GM12875 (cell line): ENCODE measurements at regions not wholly inside any gene's neighbourhood (a gene's known extent, or its start where the extent isn't known, plus 50 kb on each side); places are given as distances from the start of the nearest gene placed in this dataset.

Experiments
- H3K4me3 ChIP-seq: one replicate; pipeline ENCODE4 v1.5.1; 2011; ENCODE audit warnings: low read depth, low read length, control low read depth
- CTCF ChIP-seq: IDR thresholded peaks from 2 replicates; pipeline ENCODE4 v1.5.1; 2011; ENCODE audit warnings: low read depth, mild to moderate bottlenecking, control low read depth, inconsistent platforms, low read length, moderate library complexity, borderline replicate concordance; ENCODE audit not compliant: insufficient read depth

GRCh38 chr11:45384016-45384415 is 97.9 kb upstream of the SYT13 start:
- H3K4me3 ChIP-seq: no peak overlapping the region
- no peak for TF ChIP-seq CTCF

- no peak for TF ChIP-seq CTCF
- H3K4me3 ChIP-seq: no peak overlapping the region
Observed at GRCh38 chr11:45383224-45383623, 97.1 kb upstream of the SYT13 start.

- H3K4me3 ChIP-seq: no peak overlapping the region
- TF ChIP-seq CTCF: no peak
Observed at GRCh38 chr11:45382133-45382878, 96.2 kb upstream of the SYT13 start.

GRCh38 chr11:45379162-45379863 is 93.2 kb upstream of the SYT13 start:
- TF ChIP-seq CTCF: no peak
- H3K4me3 ChIP-seq: no peak overlapping the region

- H3K4me3 ChIP-seq: no peak overlapping the region
- no peak for TF ChIP-seq CTCF
Observed at GRCh38 chr11:45378516-45378915, 92.4 kb upstream of the SYT13 start.

- H3K4me3 ChIP-seq: no peak overlapping the region
- no peak for TF ChIP-seq CTCF
Observed at GRCh38 chr11:45374653-45375059, 88.5 kb upstream of the SYT13 start.

- no peak overlapping the region for H3K4me3 ChIP-seq
- no peak for TF ChIP-seq CTCF
Observed at GRCh38 chr11:45374130-45374529, 88.0 kb upstream of the SYT13 start.
